GM19023 (cell line): ENCODE measurements at regions not wholly inside any gene's neighbourhood (a gene's known extent, or its start where the extent isn't known, plus 50 kb on each side); places are given as distances from the start of the nearest gene placed in this dataset.
"Not testable (repeated sequence)": the region's sequence is repeated elsewhere in the genome, so short reads cannot be mapped to it uniquely, and the experiment has no call there.

ENCODE experiments used
- ATAC-seq: cut with Tn5 transposase; IDR thresholded peaks from one replicate; pipeline ENCODE4 v1.9.1; 2021; ENCODE audit warnings: mild to moderate bottlenecking, moderate library complexity; ENCODE audit not compliant: unreplicated experiment

- no peak for ATAC-seq
Measured at GRCh38 chr6:58073263-58073662, 755.8 kb downstream of the PRIM2 start.

GRCh38 chr6:58090067-58090466 is 772.6 kb downstream of the PRIM2 start:
- ATAC-seq: not testable (repeated sequence)

GRCh38 chr6:58097251-58097650 is 779.8 kb downstream of the PRIM2 start:
- not testable (repeated sequence) for ATAC-seq

GRCh38 chr6:58113960-58114359 is 796.5 kb downstream of the PRIM2 start:
- ATAC-seq: no peak

GRCh38 chr6:58117162-58117561 is 799.7 kb downstream of the PRIM2 start:
- not testable (repeated sequence) for ATAC-seq

GRCh38 chr6:58121616-58122015 is 804.2 kb downstream of the PRIM2 start:
- not testable (repeated sequence) for ATAC-seq

GRCh38 chr6:58123770-58124169 is 806.3 kb downstream of the PRIM2 start:
- ATAC-seq: not testable (repeated sequence)

- ATAC-seq: not testable (repeated sequence)
Measured at GRCh38 chr6:58128549-58128948, 811.1 kb downstream of the PRIM2 start.

- ATAC-seq: not testable (repeated sequence)
Measured at GRCh38 chr6:58129098-58129497, 811.7 kb downstream of the PRIM2 start.

- ATAC-seq: not testable (repeated sequence)
Measured at GRCh38 chr6:58139746-58140145, 822.3 kb downstream of the PRIM2 start.

- not testable (repeated sequence) for ATAC-seq
Measured at GRCh38 chr6:58171025-58171424, 853.6 kb downstream of the PRIM2 start.

GRCh38 chr6:58181557-58182065 is 864.2 kb downstream of the PRIM2 start:
- ATAC-seq: not testable (repeated sequence)

- ATAC-seq: not testable (repeated sequence)
Measured at GRCh38 chr6:58185300-58185699, 867.9 kb downstream of the PRIM2 start.

- ATAC-seq: not testable (repeated sequence)
Measured at GRCh38 chr6:58193209-58193608, 875.8 kb downstream of the PRIM2 start.

GRCh38 chr6:58198301-58198700 is 880.9 kb downstream of the PRIM2 start:
- no peak for ATAC-seq

GRCh38 chr6:58237124-58237523 is 919.7 kb downstream of the PRIM2 start:
- not testable (repeated sequence) for ATAC-seq

- ATAC-seq: not testable (repeated sequence)
Measured at GRCh38 chr6:58238421-58238820, 921.0 kb downstream of the PRIM2 start.

GRCh38 chr6:58257625-58258024 is 940.2 kb downstream of the PRIM2 start:
- ATAC-seq: not testable (repeated sequence)

GRCh38 chr6:58290177-58290576 is 972.7 kb downstream of the PRIM2 start:
- ATAC-seq: no peak

- ATAC-seq: not testable (repeated sequence)
Measured at GRCh38 chr6:58291319-58291718, 973.9 kb downstream of the PRIM2 start.

GRCh38 chr6:58307901-58308300 is 990.5 kb downstream of the PRIM2 start:
- ATAC-seq: not testable (repeated sequence)

- not testable (repeated sequence) for ATAC-seq
Measured at GRCh38 chr6:58332108-58332507, 1014.7 kb downstream of the PRIM2 start.

- not testable (repeated sequence) for ATAC-seq
Measured at GRCh38 chr6:58342287-58342686, 1024.9 kb downstream of the PRIM2 start.
